ENCODE measurements at regions not wholly inside any gene's neighbourhood (a gene's known extent, or its start where the extent isn't known, plus 50 kb on each side); places are given as distances from the start of the nearest gene placed in this dataset.

DNA sequence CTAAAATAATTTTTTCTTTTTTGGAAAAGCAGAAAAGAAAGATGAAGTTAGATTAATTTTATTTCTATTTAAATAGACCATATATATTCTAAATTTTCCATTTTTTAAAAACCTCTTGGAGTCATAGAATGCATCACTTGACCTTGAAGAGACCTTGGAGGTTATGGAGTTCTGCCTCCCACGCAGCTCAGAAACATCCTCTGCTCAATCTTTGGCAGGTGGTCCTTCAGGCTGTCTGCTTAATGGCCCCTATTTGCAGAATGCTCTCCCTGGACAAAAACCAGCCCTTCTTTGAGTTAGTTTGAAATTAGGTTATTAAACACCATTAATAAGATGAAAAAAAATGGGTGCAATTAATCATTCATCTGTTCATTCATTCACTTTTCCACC is 194.1 kb upstream of the TLL1 start:
- Histone ChIP-seq H3K27ac (no peak overlapping the region), H3K4me1 (peaks cover 3% of the 10 kb centered on the region), H3K9ac (no peak overlapping the region), H3K4me3 (no peak overlapping the region), H4K20me1 (ENCODE audit: low read depth) (no peaks in the 10 kb centered on the region), H3K4me2 (no peak overlapping the region), H3K9me3 (ENCODE audit: low read depth) (no peaks in the 10 kb centered on the region), H3F3A (ENCODE audit: low read depth) (no peaks in the 10 kb centered on the region), H3K36me3 (no peaks in the 10 kb centered on the region), H3K79me2 (ENCODE audit: low read depth) (no peaks in the 10 kb centered on the region), H2AFZ (replicated peaks) (no peak overlapping the region), H3K27me3 (no peaks in the 10 kb centered on the region)
- no peak for DNase-seq (ENCODE audit: low spot score)
- no peaks in the 10 kb centered on the region for H3K36me3 Mint-ChIP-seq
- peaks cover 2% of the 10 kb centered on the region for H3K27me3 Mint-ChIP-seq (ENCODE audit: insufficient read depth, low read depth)
- no peak for TF ChIP-seq EZH2phosphoT487 (IDR thresholded peaks at IDR 0.05)
- no peak for TF ChIP-seq EZH2 (IDR thresholded peaks at IDR 0.05)
- TF ChIP-seq, protein P1, sequence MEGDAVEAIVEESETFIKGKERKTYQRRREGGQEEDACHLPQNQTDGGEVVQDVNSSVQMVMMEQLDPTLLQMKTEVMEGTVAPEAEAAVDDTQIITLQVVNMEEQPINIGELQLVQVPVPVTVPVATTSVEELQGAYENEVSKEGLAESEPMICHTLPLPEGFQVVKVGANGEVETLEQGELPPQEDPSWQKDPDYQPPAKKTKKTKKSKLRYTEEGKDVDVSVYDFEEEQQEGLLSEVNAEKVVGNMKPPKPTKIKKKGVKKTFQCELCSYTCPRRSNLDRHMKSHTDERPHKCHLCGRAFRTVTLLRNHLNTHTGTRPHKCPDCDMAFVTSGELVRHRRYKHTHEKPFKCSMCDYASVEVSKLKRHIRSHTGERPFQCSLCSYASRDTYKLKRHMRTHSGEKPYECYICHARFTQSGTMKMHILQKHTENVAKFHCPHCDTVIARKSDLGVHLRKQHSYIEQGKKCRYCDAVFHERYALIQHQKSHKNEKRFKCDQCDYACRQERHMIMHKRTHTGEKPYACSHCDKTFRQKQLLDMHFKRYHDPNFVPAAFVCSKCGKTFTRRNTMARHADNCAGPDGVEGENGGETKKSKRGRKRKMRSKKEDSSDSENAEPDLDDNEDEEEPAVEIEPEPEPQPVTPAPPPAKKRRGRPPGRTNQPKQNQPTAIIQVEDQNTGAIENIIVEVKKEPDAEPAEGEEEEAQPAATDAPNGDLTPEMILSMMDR (IDR thresholded peaks at IDR 0.05) = no peak
- H3K4me1 Mint-ChIP-seq = peaks cover 4% of the 10 kb centered on the region
- no peak overlapping the region for H3K4me3 Mint-ChIP-seq
- peaks cover 2% of the 10 kb centered on the region for H3K9me3 Mint-ChIP-seq
- no peak overlapping the region for H3K27ac Mint-ChIP-seq

GRCh38 chr4:165680821-165681220 is 192.2 kb upstream of the TLL1 start:
- H3K27me3 Mint-ChIP-seq (ENCODE audit: insufficient read depth, low read depth) = peaks cover 2% of the 10 kb centered on the region
- H3K4me2 ChIP-seq = no peak overlapping the region
- H3K36me3 ChIP-seq = no peaks in the 10 kb centered on the region
- H3K4me3 ChIP-seq = no peak overlapping the region
- no peak overlapping the region for H3K27ac ChIP-seq
- no peak for DNase-seq (ENCODE audit: low spot score)
- H3K27me3 ChIP-seq = no peaks in the 10 kb centered on the region
- H3K9me3 ChIP-seq (ENCODE audit: low read depth) = no peaks in the 10 kb centered on the region
- no peaks in the 10 kb centered on the region for H3K79me2 ChIP-seq (ENCODE audit: low read depth)
- H3K4me1 Mint-ChIP-seq = peaks cover 8% of the 10 kb centered on the region
- H3K9ac ChIP-seq = no peak overlapping the region
- H3K27ac Mint-ChIP-seq = no peak overlapping the region
- H4K20me1 ChIP-seq (ENCODE audit: low read depth) = no peaks in the 10 kb centered on the region
- H3K36me3 Mint-ChIP-seq = no peaks in the 10 kb centered on the region
- H3F3A ChIP-seq (ENCODE audit: low read depth) = no peaks in the 10 kb centered on the region
- peaks cover 11% of the 10 kb centered on the region for H3K4me1 ChIP-seq
- no peak overlapping the region for H2AFZ ChIP-seq (replicated peaks)
- no peak overlapping the region for H3K4me3 Mint-ChIP-seq
- peaks cover 2% of the 10 kb centered on the region for H3K9me3 Mint-ChIP-seq
- no peak for TF ChIP-seq EZH2 (IDR thresholded peaks at IDR 0.05)
- TF ChIP-seq, protein P1 (IDR thresholded peaks at IDR 0.05) = no peak
- no peak for TF ChIP-seq EZH2phosphoT487 (IDR thresholded peaks at IDR 0.05)

- Histone ChIP-seq H3K4me1 (peaks cover 11% of the 10 kb centered on the region), H3K9me3 (ENCODE audit: low read depth) (no peaks in the 10 kb centered on the region), H3K27me3 (no peaks in the 10 kb centered on the region), H3K36me3 (no peaks in the 10 kb centered on the region), H3K79me2 (ENCODE audit: low read depth) (no peaks in the 10 kb centered on the region), H3K4me2 (no peak overlapping the region), H3K4me3 (no peak overlapping the region), H3K27ac (no peak overlapping the region), H3K9ac (no peak overlapping the region), H3F3A (ENCODE audit: low read depth) (no peaks in the 10 kb centered on the region), H2AFZ (replicated peaks) (no peak overlapping the region), H4K20me1 (ENCODE audit: low read depth) (no peaks in the 10 kb centered on the region)
- DNase-seq (ENCODE audit: low spot score) = no peak
- Mint-ChIP-seq H3K36me3 (no peaks in the 10 kb centered on the region), H3K4me1 (peaks cover 8% of the 10 kb centered on the region), H3K4me3 (no peak overlapping the region), H3K27ac (no peak overlapping the region), H3K27me3 (ENCODE audit: insufficient read depth, low read depth) (peaks cover 2% of the 10 kb centered on the region), H3K9me3 (peaks cover 2% of the 10 kb centered on the region)
- TF ChIP-seq EZH2phosphoT487 (IDR thresholded peaks at IDR 0.05) (no peak), EZH2 (IDR thresholded peaks at IDR 0.05) (no peak)
- TF ChIP-seq, protein P1 (IDR thresholded peaks at IDR 0.05) = no peak
Measured at GRCh38 chr4:165682611-165683010, 190.4 kb upstream of the TLL1 start.
